ENCODE measurements at regions not wholly inside any gene's neighbourhood (a gene's known extent, or its start where the extent isn't known, plus 50 kb on each side); places are given as distances from the start of the nearest gene placed in this dataset.

- CTCF ChIA-PET (ENCODE audit: partially characterized antibody), result interaction anchor here (0.7 kb wide), 1 partner anchor 41 kb away, joined by 3 read pairs; no protein-coding TSS in a partner anchor
- Histone ChIP-seq H3K36me3 (ENCODE audit: control insufficient read depth in 2 of 4, insufficient read depth in 4 of 4, low read length in 3 of 4) (no peaks in the 10 kb centered on the region), H2BK15ac (ENCODE audit: low read length) (no peak overlapping the region), H3K4ac (replicated peaks; ENCODE audit: insufficient read length, low read depth, low read length) (no peak overlapping the region), H2BK120ac (replicated peaks; ENCODE audit: low read depth, low read length) (no peak overlapping the region), H3K4me1 (replicated peaks in 1 of 4; ENCODE audit: control insufficient read depth in 3 of 4, insufficient read depth in 4 of 4, low read length in 3 of 4) (no peaks in the 10 kb centered on the region; a peak in 1 of 7 replicates), H2AK5ac (ENCODE audit: low read depth, low read length) (no peak overlapping the region), H4K8ac (ENCODE audit: extremely low read depth, insufficient read depth, low read length) (no peak overlapping the region), H2AFZ (ENCODE audit: low read length) (no peak overlapping the region), H3K4me2 (ENCODE audit: insufficient read depth in 1 of 2, low read depth in 2 of 2, low read length in 2 of 2) (no peak overlapping the region), H3K9me3 (ENCODE audit: insufficient read depth in 2 of 2, low read depth in 1 of 2, low read length in 1 of 2) (no peaks in the 10 kb centered on the region), H3K27ac (ENCODE audit: low read depth, low read length) (no peak overlapping the region), H3K27me3 (replicated peaks in 1 of 4; ENCODE audit: control insufficient read depth in 3 of 4, extremely low read depth in 1 of 4, insufficient read depth in 3 of 4, low read length in 3 of 4) (no peaks in the 10 kb centered on the region; a peak in 1 of 7 replicates), H3K14ac (ENCODE audit: insufficient read length) (no peak overlapping the region), H4K91ac (replicated peaks; ENCODE audit: insufficient read length, low read length) (no peak overlapping the region), H2BK5ac (ENCODE audit: low read depth, low read length) (no peak overlapping the region), H2BK20ac (ENCODE audit: low read length) (no peak overlapping the region), H3K79me1 (ENCODE audit: low read depth, low read length) (no peaks in the 10 kb centered on the region), H3K56ac (replicated peaks; ENCODE audit: insufficient read length, low read depth, low read length) (no peak overlapping the region), H4K20me1 (replicated peaks in 1 of 2; ENCODE audit: control insufficient read depth in 1 of 2, insufficient read depth in 2 of 2, low read length in 2 of 2) (no peaks in the 10 kb centered on the region), H3K9ac (replicated peaks in 1 of 4; ENCODE audit: extremely low read depth in 1 of 4, low read depth in 3 of 4, low read length in 3 of 4) (no peak overlapping the region), H4K5ac (ENCODE audit: insufficient read length, low read depth, low read length) (no peak overlapping the region), H3K79me2 (ENCODE audit: control insufficient read depth in 1 of 2, insufficient read depth in 2 of 2, low read length in 2 of 2) (no peaks in the 10 kb centered on the region), H2BK12ac (ENCODE audit: low read depth, low read length) (no peak overlapping the region), H3K18ac (ENCODE audit: extremely low read depth, low read length) (no peak overlapping the region), H3K23me2 (ENCODE audit: low read depth, low read length) (no peaks in the 10 kb centered on the region), H3K4me3 (ENCODE audit: extremely low read depth in 1 of 4, insufficient read depth in 2 of 4, low read depth in 3 of 4, low read length in 4 of 4) (no peak overlapping the region), H3K23ac (ENCODE audit: insufficient read length) (no peak overlapping the region)
- TF ChIP-seq ATF2 (IDR thresholded peaks at IDR 0.05; ENCODE audit: low read length) (no peak), ZNF274 (IDR thresholded peaks at IDR 0.05; ENCODE audit: borderline replicate concordance, extremely low read depth, low read length) (no peak), SIRT6 (IDR thresholded peaks at IDR 0.05; ENCODE audit: low read length) (no peak)
- no peak for FAIRE-seq
- no peak for DNase-seq (ENCODE audit: low read depth in 1 of 2, low spot score in 2 of 2)
- POLR2A ChIA-PET (ENCODE audit: partially characterized antibody), result no interaction called here
- WGBS, 2 experiments (ENCODE audit: extremely low coverage in 1 of 2, insufficient coverage in 1 of 2, insufficient read length in 1 of 2, insufficient replicate concordance in 2 of 2, low coverage in 1 of 2, low lambda C conversion rate in 2 of 2, missing lambda C conversion rate in 1 of 2), result 92% methylated on average over 1 of the region's 1 CpG; no CpG with 5 or more reads in 1 of the 2 experiments
Measured at GRCh38 chr1:173295995-173296394, 88.9 kb upstream of the TNFSF4 start.

Data from H1 (cell line).